K562 (cell line): ENCODE measurements at regions not wholly inside any gene's neighbourhood (a gene's known extent, or its start where the extent isn't known, plus 50 kb on each side); places are given as distances from the start of the nearest gene placed in this dataset.
"Not testable (repeated sequence)": the region's sequence is repeated elsewhere in the genome, so short reads cannot be mapped to it uniquely, and the experiment has no call there.

Source experiments
- ATAC-seq: fragments of 200-7000 bp; cut with Tn5 transposase; 3 replicates; pipeline ENCODE4 v1.9.1; 2020; ENCODE audit warnings: moderate library complexity
- BruUV-seq: library from RNA; stranded (reverse); fragments of 400-500 nt; replicated peaks from 2 replicates; lab custom pipeline; 2021; lab: Mats Ljungman, UMichigan
- CTCF ChIA-PET: fragments of 300-600 bp; formaldehyde crosslinking; extraction: SDS; loops from one replicate; lab custom pipeline; 2021; ENCODE audit warnings: low intra/inter-chr PET ratio; lab: Yijun Ruan, JAX
- POLR2A ChIA-PET: fragments of 300-600, 350-650 bp; sonication (Branson Sonifier 250); formaldehyde crosslinking; extraction: SDS; loops from one replicate; lab custom pipeline; 2021; ENCODE audit warnings: antibody characterized with exemption, inconsistent platforms; lab: Yijun Ruan, JAX
- DNase-seq, 4 experiments: peaks; one replicate each; pipeline versions ENCODE4 v3.0.0 to v3.0.0-alpha.2; 2011 to 2018; ENCODE audit warnings: low spot score in 3 of 4, mixed read lengths in 3 of 4; ENCODE audit errors: extremely low read depth in 1 of 4
- FAIRE-seq: peaks from 2 replicates; lab custom pipeline; 2011; peaks lifted over from hg19 to GRCh38; lab: Jason Lieb, UNC
- H2AFZ ChIP-seq: 2 replicates; pipeline ENCODE4 v1.6.0; 2011; ENCODE audit warnings: low read depth, low read length, control low read depth, inconsistent platforms
- H3K27ac ChIP-seq: fragments of 200-600 bp; 3 replicates; pipeline ENCODE4 v1.8.0; 2011; ENCODE audit warnings: low read depth, mild to moderate bottlenecking, control low read depth, inconsistent platforms, low read length, moderate library complexity, mixed read lengths; ENCODE audit errors: extremely low read depth
- H3K27me3 ChIP-seq, 2 experiments: fragments of 300-600 bp in 1 of 2; 2 replicates in 1 of 2; 3 replicates in 1 of 2; pipeline versions ENCODE4 v1.6.0 to v1.8.0; 2011; ENCODE audit warnings: inconsistent platforms in 2 of 2, low read length in 2 of 2, mild to moderate bottlenecking in 1 of 2, mixed read lengths in 1 of 2, moderate library complexity in 1 of 2; ENCODE audit not compliant: control insufficient read depth in 2 of 2, insufficient read depth in 2 of 2
- H3K36me3 ChIP-seq: fragments of 300-600 bp; 3 replicates; pipeline ENCODE4 v1.8.0; 2011; ENCODE audit warnings: mild to moderate bottlenecking, low read length, inconsistent platforms; ENCODE audit not compliant: control insufficient read depth, insufficient read depth
- H3K4me1 ChIP-seq, 2 experiments: fragments of 200-600 bp in 1 of 2; replicated peaks in 1 of 2; 2 replicates in 1 of 2; 3 replicates in 1 of 2; pipeline versions ENCODE4 v1.5.1 to v1.8.0; 2011; ENCODE audit warnings: inconsistent platforms in 2 of 2, low read length in 2 of 2, mild to moderate bottlenecking in 1 of 2, mixed read lengths in 1 of 2, moderate library complexity in 1 of 2; ENCODE audit not compliant: control insufficient read depth in 2 of 2, insufficient read depth in 2 of 2
- H3K4me2 ChIP-seq: 2 replicates; pipeline ENCODE4 v1.6.1; 2011; ENCODE audit warnings: low read length, control low read depth, inconsistent platforms, mixed read lengths; ENCODE audit not compliant: insufficient read depth
- H3K4me3 ChIP-seq: fragments of 200-600 bp; sonication (generic), shearing (Covaris generic); 2 replicates; pipeline ENCODE4 v1.5.1; 2016; ENCODE audit warnings: control low read depth, inconsistent platforms
- H3K79me2 ChIP-seq: fragments of 200-600 bp; 3 replicates; pipeline ENCODE4 v1.8.0; 2011; ENCODE audit warnings: low read length, inconsistent platforms; ENCODE audit not compliant: control insufficient read depth, insufficient read depth
- H3K9ac ChIP-seq, 2 experiments: 2 replicates each; pipeline versions ENCODE4 v1.6.0 to v1.6.1; 2011; ENCODE audit warnings: low read depth in 2 of 2, low read length in 2 of 2, control low read depth in 1 of 2, inconsistent platforms in 1 of 2, mild to moderate bottlenecking in 1 of 2, mixed read lengths in 1 of 2; ENCODE audit not compliant: insufficient read depth in 1 of 2
- H3K9me1 ChIP-seq: one replicate; pipeline ENCODE4 v1.6.0; 2011; ENCODE audit warnings: inconsistent platforms, mild to moderate bottlenecking, low read length, moderate library complexity; ENCODE audit not compliant: control insufficient read depth, insufficient read depth
- H3K9me3 ChIP-seq: replicated peaks from 2 replicates; pipeline ENCODE4 v1.5.1; 2011; ENCODE audit warnings: low read depth, low read length, inconsistent platforms; ENCODE audit not compliant: control insufficient read depth, insufficient read depth
- H4K20me1 ChIP-seq: replicated peaks from 2 replicates; pipeline ENCODE4 v1.6.1; 2011; ENCODE audit warnings: low read length, inconsistent platforms, mixed read lengths; ENCODE audit not compliant: control insufficient read depth, insufficient read depth
- E2F1 ChIP-seq: sonication (generic); formaldehyde crosslinking; IDR thresholded peaks from 2 replicates; pipeline ENCODE4 v1.8.1; 2023; ENCODE audit warnings: mild to moderate bottlenecking, missing genetic modification reagents, moderate library complexity
- GTF2A2 ChIP-seq: IDR thresholded peaks from 2 replicates; pipeline ENCODE4 v1.6.1; 2016; ENCODE audit warnings: mild to moderate bottlenecking, missing genetic modification characterization, missing compliant biosample characterization
- VEZF1 ChIP-seq: fragments of 200-800 bp; sonication (Bioruptor generic); IDR thresholded peaks from 2 replicates; pipeline ENCODE4 v1.6.1; 2017; ENCODE audit warnings: missing genetic modification characterization, missing compliant biosample characterization
- ZBTB11 ChIP-seq, 3 experiments: fragments of 200-800 bp in 1 of 3; fragments of 250-450 bp in 1 of 3; fragments of 450-650 bp in 1 of 3; sonication (Bioruptor Pico) in 1 of 3; sonication (Bioruptor generic) in 1 of 3; formaldehyde crosslinking in 1 of 3; IDR thresholded peaks; 2 replicates each; pipeline versions ENCODE4 v1.6.1 to v1.8.0; 2016 to 2022; ENCODE audit warnings: mild to moderate bottlenecking in 2 of 3, missing genetic modification characterization in 2 of 3, missing compliant biosample characterization in 1 of 3, moderate library complexity in 1 of 3
- WGBS: fragments of 100-300 bp; shearing (Covaris generic); methylation state at CpG from one replicate; pipeline ENCODE4 v1.1.6; 2016; ENCODE audit warnings: low coverage, mixed read lengths; ENCODE audit not compliant: insufficient coverage; ENCODE audit errors: missing lambda C conversion rate; 5-methylcytosine and 5-hydroxymethylcytosine counted together
- in situ Hi-C: fragments of 300-500 bp; cut with MboI; formaldehyde crosslinking; loops from 4 replicates; pipeline ENCODE4 v1.15.0; 2018; ENCODE audit warnings: inconsistent platforms, mixed read lengths
- intact Hi-C: fragments of 100-400 bp; cut with micrococcal nuclease; formaldehyde crosslinking; loops from 2 replicates; pipeline ENCODE4 v1.14.2; 2022
- TF ChIP-seq, protein P1 (sequence below): sonication (generic); formaldehyde crosslinking; IDR thresholded peaks from 2 replicates; pipeline ENCODE4 v1.8.1; 2023; ENCODE audit warnings: mild to moderate bottlenecking, missing genetic modification reagents

- H2AFZ ChIP-seq: no peak overlapping the region
- in situ Hi-C loops: no loop called here
- FAIRE-seq: no peak
- DNase-seq: no peak
- no peaks in the 10 kb centered on the region for H3K9me3 ChIP-seq
- H3K4me1 ChIP-seq: no peaks in the 10 kb centered on the region
- WGBS: 3% methylated on average over 10 of the region's 10 CpGs
- H4K20me1 ChIP-seq: no peaks in the 10 kb centered on the region
- CTCF ChIA-PET: no interaction called here
- H3K4me2 ChIP-seq: no peak overlapping the region
- no peak overlapping the region for H3K27ac ChIP-seq
- no peaks in the 10 kb centered on the region for H3K9me1 ChIP-seq
- intact Hi-C loops: no loop called here
- no TSS peak for BruUV-seq
- ATAC-seq: no peak
- TF ChIP-seq VEZF1 (CRISPR knock-in tag): no peak
- no peak for TF ChIP-seq GTF2A2 (tag)
- no peak for TF ChIP-seq ZBTB11 (CRISPR knock-in tag; IDR thresholded peaks at IDR 0.05)
- no peak for TF ChIP-seq E2F1 (CRISPR knock-in tag)
- TF ChIP-seq, protein P1, sequence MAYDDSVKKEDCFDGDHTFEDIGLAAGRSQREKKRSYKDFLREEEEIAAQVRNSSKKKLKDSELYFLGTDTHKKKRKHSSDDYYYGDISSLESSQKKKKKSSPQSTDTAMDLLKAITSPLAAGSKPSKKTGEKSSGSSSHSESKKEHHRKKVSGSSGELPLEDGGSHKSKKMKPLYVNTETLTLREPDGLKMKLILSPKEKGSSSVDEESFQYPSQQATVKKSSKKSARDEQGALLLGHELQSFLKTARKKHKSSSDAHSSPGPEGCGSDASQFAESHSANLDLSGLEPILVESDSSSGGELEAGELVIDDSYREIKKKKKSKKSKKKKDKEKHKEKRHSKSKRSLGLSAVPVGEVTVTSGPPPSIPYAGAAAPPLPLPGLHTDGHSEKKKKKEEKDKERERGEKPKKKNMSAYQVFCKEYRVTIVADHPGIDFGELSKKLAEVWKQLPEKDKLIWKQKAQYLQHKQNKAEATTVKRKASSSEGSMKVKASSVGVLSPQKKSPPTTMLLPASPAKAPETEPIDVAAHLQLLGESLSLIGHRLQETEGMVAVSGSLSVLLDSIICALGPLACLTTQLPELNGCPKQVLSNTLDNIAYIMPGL: no peak
- no peaks in the 10 kb centered on the region for H3K36me3 ChIP-seq
- no peaks in the 10 kb centered on the region for H3K27me3 ChIP-seq
- H3K4me3 ChIP-seq: no peak overlapping the region
- no peak overlapping the region for H3K9ac ChIP-seq
- POLR2A ChIA-PET: no interaction called here
- H3K79me2 ChIP-seq: no peaks in the 10 kb centered on the region
Observed at GRCh38 chr4:115950806-115951205, 837.4 kb upstream of the NDST4 start.

- BruUV-seq, POLR2A ChIA-PET, H3K79me2 ChIP-seq, in situ Hi-C loops, DNase-seq, H3K27me3 ChIP-seq, H2AFZ ChIP-seq, intact Hi-C loops, H3K27ac ChIP-seq, H3K9me1 ChIP-seq, H3K36me3 ChIP-seq, CTCF ChIA-PET, H3K4me2 ChIP-seq, FAIRE-seq, H3K4me3 ChIP-seq, H3K9ac ChIP-seq, H3K4me1 ChIP-seq, ATAC-seq, H4K20me1 ChIP-seq, H3K9me3 ChIP-seq: not testable (repeated sequence)
- WGBS: 0% methylated on average over 2 of the region's 3 CpGs
Observed at GRCh38 chr4:115949974-115950743, 836.7 kb upstream of the NDST4 start.
